ENCODE measurements at regions not wholly inside any gene's neighbourhood (a gene's known extent, or its start where the extent isn't known, plus 50 kb on each side); places are given as distances from the start of the nearest gene placed in this dataset.

DNA sequence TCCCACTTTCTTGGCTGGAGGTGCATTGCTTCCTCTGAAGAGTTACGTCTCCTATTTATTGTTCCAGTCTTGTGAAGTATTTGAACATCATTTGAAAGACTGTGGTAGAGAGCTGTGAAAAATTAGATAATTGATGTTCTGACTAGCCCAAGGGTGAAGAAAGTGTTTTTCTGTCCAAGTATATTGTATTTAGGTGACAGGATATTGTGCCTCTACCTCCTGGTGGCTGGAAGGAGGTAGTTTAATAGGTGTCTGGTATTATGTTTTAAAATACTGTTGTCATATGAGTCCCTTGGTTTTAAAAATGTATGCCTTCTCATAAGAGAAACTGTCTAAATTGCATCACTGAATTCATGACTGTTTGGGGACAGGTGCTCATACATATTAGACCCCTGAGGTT is 226.0 kb downstream of the SPRY1 start:
- H3K9ac ChIP-seq (ENCODE audit: low read depth in 1 of 2, low read length in 2 of 2) = no peak overlapping the region
- no peak overlapping the region for H3K27ac ChIP-seq (ENCODE audit: low read depth in 2 of 2, low read length in 2 of 2)
- peaks cover 0 to 3% of the 10 kb centered on the region in 2 donors for H3K4me1 ChIP-seq (ENCODE audit: control insufficient read depth in 2 of 2, insufficient read depth in 2 of 2, low read length in 2 of 2)
- no peak overlapping the region for H3K4me3 ChIP-seq (ENCODE audit: low read length in 2 of 2)
- no peaks in the 10 kb centered on the region for H3K36me3 ChIP-seq (ENCODE audit: control insufficient read depth in 2 of 2, insufficient read depth in 2 of 2, low read length in 2 of 2)
- no peaks in the 10 kb centered on the region for H3K27me3 ChIP-seq (ENCODE audit: control insufficient read depth in 2 of 2, insufficient read depth in 2 of 2, low read length in 2 of 2)
- no peaks in the 10 kb centered on the region for H3K9me3 ChIP-seq (ENCODE audit: control insufficient read depth in 2 of 2, low read length in 2 of 2)

- H3K27ac ChIP-seq (ENCODE audit: low read depth in 2 of 2, low read length in 2 of 2) = no peak overlapping the region
- H3K9me3 ChIP-seq (ENCODE audit: control insufficient read depth in 2 of 2, low read length in 2 of 2) = no peaks in the 10 kb centered on the region
- no peaks in the 10 kb centered on the region for H3K4me1 ChIP-seq (ENCODE audit: control insufficient read depth in 2 of 2, insufficient read depth in 2 of 2, low read length in 2 of 2)
- no peak overlapping the region for H3K9ac ChIP-seq (ENCODE audit: low read depth in 1 of 2, low read length in 2 of 2)
- H3K27me3 ChIP-seq (ENCODE audit: control insufficient read depth in 2 of 2, insufficient read depth in 2 of 2, low read length in 2 of 2) = no peaks in the 10 kb centered on the region
- H3K4me3 ChIP-seq (ENCODE audit: low read length in 2 of 2) = no peak overlapping the region
- H3K36me3 ChIP-seq (ENCODE audit: control insufficient read depth in 2 of 2, insufficient read depth in 2 of 2, low read length in 2 of 2) = no peaks in the 10 kb centered on the region
Measured at GRCh38 chr4:123623611-123624010, 227.0 kb downstream of the SPRY1 start.

DNA sequence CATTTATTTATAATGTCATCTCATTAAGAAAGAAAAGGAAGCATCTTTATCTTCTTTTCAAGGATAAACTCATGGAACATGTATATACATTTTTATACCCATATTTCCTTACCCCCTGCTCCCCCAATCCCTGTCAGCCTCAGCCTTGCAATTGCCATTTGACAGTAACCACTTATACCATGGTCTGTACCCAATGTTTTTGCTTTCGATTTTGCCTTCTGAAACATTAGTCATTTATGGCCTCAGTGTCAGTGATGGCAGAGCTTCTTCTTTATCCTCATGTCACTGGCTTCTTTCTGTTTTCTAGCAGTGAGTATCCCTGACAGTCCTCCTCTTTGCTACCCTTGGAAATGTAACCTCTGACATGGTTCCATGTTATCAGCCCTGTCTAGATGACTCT is 228.4 kb downstream of the SPRY1 start:
- H3K36me3 ChIP-seq (ENCODE audit: control insufficient read depth in 2 of 2, insufficient read depth in 2 of 2, low read length in 2 of 2) = no peaks in the 10 kb centered on the region
- H3K4me3 ChIP-seq (ENCODE audit: low read length in 2 of 2) = no peak overlapping the region
- no peaks in the 10 kb centered on the region for H3K4me1 ChIP-seq (ENCODE audit: control insufficient read depth in 2 of 2, insufficient read depth in 2 of 2, low read length in 2 of 2)

DNA sequence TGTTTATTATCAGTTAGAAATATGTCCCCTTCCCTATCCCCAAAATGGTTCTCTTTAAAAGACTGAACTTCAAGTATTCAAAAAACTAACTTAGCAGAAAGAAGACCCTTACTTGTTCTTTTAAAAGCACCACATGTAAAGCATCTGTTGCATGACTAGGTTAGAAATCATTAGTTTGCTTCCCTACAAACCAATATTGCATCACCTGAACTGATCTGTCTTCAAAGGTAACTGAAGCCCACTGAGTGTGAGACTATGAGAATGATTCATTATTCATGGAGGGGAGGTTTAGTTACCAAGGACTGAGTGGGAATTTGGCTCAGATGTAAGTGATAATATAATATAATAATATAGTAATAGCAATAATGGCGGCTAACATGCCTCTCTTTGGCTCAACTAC is 231.7 kb downstream of the SPRY1 start:
- no peaks in the 10 kb centered on the region for H3K27me3 ChIP-seq (ENCODE audit: control insufficient read depth in 2 of 2, insufficient read depth in 2 of 2, low read length in 2 of 2)
- no peak overlapping the region for H3K4me3 ChIP-seq (ENCODE audit: low read length in 2 of 2)
- no peaks in the 10 kb centered on the region for H3K9me3 ChIP-seq (ENCODE audit: control insufficient read depth in 2 of 2, low read length in 2 of 2)
- H3K36me3 ChIP-seq (ENCODE audit: control insufficient read depth in 2 of 2, insufficient read depth in 2 of 2, low read length in 2 of 2) = no peaks in the 10 kb centered on the region
- H3K4me1 ChIP-seq (ENCODE audit: control insufficient read depth in 2 of 2, insufficient read depth in 2 of 2, low read length in 2 of 2) = no peaks in the 10 kb centered on the region
- no peak overlapping the region for H3K9ac ChIP-seq (ENCODE audit: low read depth in 1 of 2, low read length in 2 of 2)
- H3K27ac ChIP-seq (ENCODE audit: low read depth in 2 of 2, low read length in 2 of 2) = no peak overlapping the region

More for the DNA sequence above, 228.4 kb downstream of the SPRY1 start:
- H3K27me3 ChIP-seq (ENCODE audit: control insufficient read depth in 2 of 2, insufficient read depth in 2 of 2, low read length in 2 of 2) = no peaks in the 10 kb centered on the region
- no peak overlapping the region for H3K27ac ChIP-seq (ENCODE audit: low read depth in 2 of 2, low read length in 2 of 2)
- no peaks in the 10 kb centered on the region for H3K9me3 ChIP-seq (ENCODE audit: control insufficient read depth in 2 of 2, low read length in 2 of 2)
- H3K9ac ChIP-seq (ENCODE audit: low read depth in 1 of 2, low read length in 2 of 2) = no peak overlapping the region

- H3K9ac ChIP-seq (ENCODE audit: low read depth in 1 of 2, low read length in 2 of 2) = no peak overlapping the region
- no peak overlapping the region for H3K27ac ChIP-seq (ENCODE audit: low read depth in 2 of 2, low read length in 2 of 2)
Measured at GRCh38 chr4:123631786-123632692, 235.4 kb downstream of the SPRY1 start.

DNA sequence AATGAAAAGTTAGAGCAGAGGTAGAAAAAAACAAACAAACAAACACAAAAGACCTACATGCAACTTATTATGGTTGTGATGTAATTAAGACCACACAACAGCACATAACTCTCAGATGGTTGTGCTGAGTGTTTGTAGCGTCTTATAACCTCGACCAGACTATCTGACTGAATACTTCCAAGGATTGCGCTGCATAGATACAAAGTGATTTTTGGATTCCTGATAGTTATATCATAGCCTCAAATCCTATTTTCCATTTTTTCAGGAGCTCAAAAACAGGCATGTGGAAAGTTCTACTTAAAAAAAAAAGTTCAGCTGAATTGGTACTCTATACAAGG is 236.1 kb downstream of the SPRY1 start:
- H3K27ac ChIP-seq (ENCODE audit: low read depth in 2 of 2, low read length in 2 of 2) = no peak overlapping the region
- no peak overlapping the region for H3K4me3 ChIP-seq (ENCODE audit: low read length in 2 of 2)
- H3K27me3 ChIP-seq (ENCODE audit: control insufficient read depth in 2 of 2, insufficient read depth in 2 of 2, low read length in 2 of 2) = no peaks in the 10 kb centered on the region
- no peaks in the 10 kb centered on the region for H3K36me3 ChIP-seq (ENCODE audit: control insufficient read depth in 2 of 2, insufficient read depth in 2 of 2, low read length in 2 of 2)
- H3K4me1 ChIP-seq (ENCODE audit: control insufficient read depth in 2 of 2, insufficient read depth in 2 of 2, low read length in 2 of 2) = no peaks in the 10 kb centered on the region
- H3K9ac ChIP-seq (ENCODE audit: low read depth in 1 of 2, low read length in 2 of 2) = no peak overlapping the region
- H3K9me3 ChIP-seq (ENCODE audit: control insufficient read depth in 2 of 2, low read length in 2 of 2) = no peaks in the 10 kb centered on the region

More at GRCh38 chr4:123631786-123632692, 235.4 kb downstream of the SPRY1 start:
- H3K9me3 ChIP-seq (ENCODE audit: control insufficient read depth in 2 of 2, low read length in 2 of 2) = no peaks in the 10 kb centered on the region
- no peaks in the 10 kb centered on the region for H3K36me3 ChIP-seq (ENCODE audit: control insufficient read depth in 2 of 2, insufficient read depth in 2 of 2, low read length in 2 of 2)
- no peaks in the 10 kb centered on the region for H3K27me3 ChIP-seq (ENCODE audit: control insufficient read depth in 2 of 2, insufficient read depth in 2 of 2, low read length in 2 of 2)
- no peak overlapping the region for H3K4me3 ChIP-seq (ENCODE audit: low read length in 2 of 2)
- no peaks in the 10 kb centered on the region for H3K4me1 ChIP-seq (ENCODE audit: control insufficient read depth in 2 of 2, insufficient read depth in 2 of 2, low read length in 2 of 2)

DNA sequence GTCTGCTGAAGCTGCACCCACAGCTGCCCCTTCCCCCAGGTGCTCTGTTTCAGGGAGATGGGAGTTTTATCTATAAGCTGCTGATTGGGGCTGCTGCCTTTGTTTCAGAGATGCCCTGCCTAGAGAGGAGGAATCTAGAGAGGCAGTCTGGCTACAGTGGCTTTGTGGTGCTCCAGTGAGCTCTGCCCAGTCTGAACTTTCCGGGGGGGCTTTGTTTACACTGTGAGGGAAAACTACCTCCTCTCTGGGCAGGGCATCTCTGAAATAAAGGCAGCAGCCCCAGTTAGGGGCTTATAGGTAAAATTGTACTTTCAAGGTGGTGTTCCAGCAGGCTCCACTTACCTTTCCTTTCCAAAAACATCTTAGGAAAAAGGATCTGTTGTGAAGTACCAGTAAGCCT is 242.2 kb downstream of the SPRY1 start:
- no peaks in the 10 kb centered on the region for H3K9me3 ChIP-seq (ENCODE audit: control insufficient read depth in 2 of 2, low read length in 2 of 2)
- no peak overlapping the region for H3K4me3 ChIP-seq (ENCODE audit: low read length in 2 of 2)
- H3K4me1 ChIP-seq (ENCODE audit: control insufficient read depth in 2 of 2, insufficient read depth in 2 of 2, low read length in 2 of 2) = no peaks in the 10 kb centered on the region
- no peaks in the 10 kb centered on the region for H3K27me3 ChIP-seq (ENCODE audit: control insufficient read depth in 2 of 2, insufficient read depth in 2 of 2, low read length in 2 of 2)
- no peak overlapping the region for H3K27ac ChIP-seq (ENCODE audit: low read depth in 2 of 2, low read length in 2 of 2)
- H3K36me3 ChIP-seq (ENCODE audit: control insufficient read depth in 2 of 2, insufficient read depth in 2 of 2, low read length in 2 of 2) = no peaks in the 10 kb centered on the region
- no peak overlapping the region for H3K9ac ChIP-seq (ENCODE audit: low read depth in 1 of 2, low read length in 2 of 2)

GRCh38 chr4:123640271-123640670 is 243.7 kb downstream of the SPRY1 start:
- H3K4me1 ChIP-seq (ENCODE audit: control insufficient read depth in 2 of 2, insufficient read depth in 2 of 2, low read length in 2 of 2) = no peaks in the 10 kb centered on the region
- H3K9me3 ChIP-seq (ENCODE audit: control insufficient read depth in 2 of 2, low read length in 2 of 2) = no peaks in the 10 kb centered on the region
- no peak overlapping the region for H3K4me3 ChIP-seq (ENCODE audit: low read length in 2 of 2)
- no peaks in the 10 kb centered on the region for H3K27me3 ChIP-seq (ENCODE audit: control insufficient read depth in 2 of 2, insufficient read depth in 2 of 2, low read length in 2 of 2)
- no peak overlapping the region for H3K27ac ChIP-seq (ENCODE audit: low read depth in 2 of 2, low read length in 2 of 2)
- H3K36me3 ChIP-seq (ENCODE audit: control insufficient read depth in 2 of 2, insufficient read depth in 2 of 2, low read length in 2 of 2) = no peaks in the 10 kb centered on the region
- no peak overlapping the region for H3K9ac ChIP-seq (ENCODE audit: low read depth in 1 of 2, low read length in 2 of 2)

GRCh38 chr4:123640824-123641223 is 244.2 kb downstream of the SPRY1 start:
- Histone ChIP-seq H3K27me3 (ENCODE audit: control insufficient read depth in 2 of 2, insufficient read depth in 2 of 2, low read length in 2 of 2) (no peaks in the 10 kb centered on the region), H3K4me3 (ENCODE audit: low read length in 2 of 2) (no peak overlapping the region), H3K27ac (ENCODE audit: low read depth in 2 of 2, low read length in 2 of 2) (no peak overlapping the region), H3K9ac (ENCODE audit: low read depth in 1 of 2, low read length in 2 of 2) (no peak overlapping the region), H3K36me3 (ENCODE audit: control insufficient read depth in 2 of 2, insufficient read depth in 2 of 2, low read length in 2 of 2) (no peaks in the 10 kb centered on the region), H3K9me3 (ENCODE audit: control insufficient read depth in 2 of 2, low read length in 2 of 2) (no peaks in the 10 kb centered on the region), H3K4me1 (ENCODE audit: control insufficient read depth in 2 of 2, insufficient read depth in 2 of 2, low read length in 2 of 2) (no peaks in the 10 kb centered on the region)

- H3K4me3 ChIP-seq (ENCODE audit: low read length in 2 of 2) = no peak overlapping the region
- H3K27me3 ChIP-seq (ENCODE audit: control insufficient read depth in 2 of 2, insufficient read depth in 2 of 2, low read length in 2 of 2) = no peaks in the 10 kb centered on the region
- no peaks in the 10 kb centered on the region for H3K36me3 ChIP-seq (ENCODE audit: control insufficient read depth in 2 of 2, insufficient read depth in 2 of 2, low read length in 2 of 2)
- H3K9ac ChIP-seq (ENCODE audit: low read depth in 1 of 2, low read length in 2 of 2) = no peak overlapping the region
- no peaks in the 10 kb centered on the region for H3K9me3 ChIP-seq (ENCODE audit: control insufficient read depth in 2 of 2, low read length in 2 of 2)
- no peak overlapping the region for H3K27ac ChIP-seq (ENCODE audit: low read depth in 2 of 2, low read length in 2 of 2)
- H3K4me1 ChIP-seq (ENCODE audit: control insufficient read depth in 2 of 2, insufficient read depth in 2 of 2, low read length in 2 of 2) = no peaks in the 10 kb centered on the region
Measured at GRCh38 chr4:123643691-123644090, 247.1 kb downstream of the SPRY1 start.
